Endodermal cell (in vitro differentiated cells): ENCODE measurements at regions not wholly inside any gene's neighbourhood (a gene's known extent, or its start where the extent isn't known, plus 50 kb on each side); places are given as distances from the start of the nearest gene placed in this dataset.

ENCODE experiments used
- DNase-seq: peaks from one replicate; pipeline ENCODE4 v3.0.0-alpha.2; 2017
- H3K27ac ChIP-seq: 2 replicates; pipeline ENCODE4 v1.5.1; 2013; ENCODE audit warnings: mild to moderate bottlenecking, low read depth, low read length, moderate library complexity
- H3K27me3 ChIP-seq: 2 replicates; pipeline ENCODE4 v1.6.1; 2013; ENCODE audit warnings: mild to moderate bottlenecking, low read length, moderate library complexity; ENCODE audit not compliant: insufficient read depth, control insufficient read depth, poor library complexity, severe bottlenecking
- H3K36me3 ChIP-seq: 2 replicates; pipeline ENCODE4 v1.7.0; 2013; ENCODE audit warnings: mild to moderate bottlenecking, low read length, moderate library complexity; ENCODE audit not compliant: control insufficient read depth, insufficient read depth
- H3K4me1 ChIP-seq: one replicate; pipeline ENCODE4 v1.7.0; 2013; ENCODE audit warnings: low read length; ENCODE audit not compliant: control insufficient read depth, insufficient read depth
- H3K4me3 ChIP-seq: 2 replicates; pipeline ENCODE4 v1.5.1; 2013; ENCODE audit warnings: mild to moderate bottlenecking, low read length, moderate library complexity
- H3K9ac ChIP-seq: 2 replicates; pipeline ENCODE4 v1.6.1; 2013; ENCODE audit warnings: mild to moderate bottlenecking, low read length, moderate library complexity; ENCODE audit not compliant: poor library complexity, severe bottlenecking; ENCODE audit errors: extremely low read depth
- H3K9me3 ChIP-seq: 2 replicates; pipeline ENCODE4 v1.6.1; 2013; ENCODE audit warnings: mild to moderate bottlenecking, low read length, moderate library complexity; ENCODE audit not compliant: control insufficient read depth
- H3K27ac Mint-ChIP-seq: 2 replicates; pipeline ENCODE4 v1.8.0; 2020; ENCODE audit warnings: mixed read lengths
- H3K27me3 Mint-ChIP-seq: 2 replicates; pipeline ENCODE4 v1.8.0; 2021; ENCODE audit warnings: mild to moderate bottlenecking, mixed read lengths; ENCODE audit not compliant: insufficient read depth
- H3K36me3 Mint-ChIP-seq: 2 replicates; pipeline ENCODE4 v1.8.0; 2020; ENCODE audit warnings: low read depth, mixed read lengths
- H3K4me1 Mint-ChIP-seq: 2 replicates; pipeline ENCODE4 v1.8.0; 2020; ENCODE audit warnings: mixed read lengths
- H3K4me3 Mint-ChIP-seq: 2 replicates; pipeline ENCODE4 v1.8.0; 2020; ENCODE audit warnings: mild to moderate bottlenecking, moderate library complexity, mixed read lengths
- H3K9me3 Mint-ChIP-seq: 2 replicates; pipeline ENCODE4 v1.8.0; 2020; ENCODE audit warnings: mild to moderate bottlenecking, mixed read lengths
- WGBS, 2 experiments: methylation state at CpG; one replicate each; pipeline versions ENCODE4 v1.1.5 to v1.1.7; 2013; ENCODE audit warnings: missing lambda C conversion rate in 2 of 2, mixed read lengths in 1 of 2; ENCODE audit not compliant: insufficient coverage in 1 of 2, insufficient read length in 1 of 2; 5-methylcytosine and 5-hydroxymethylcytosine counted together
- TF ChIP-seq, protein P1 (sequence below): fragments of 200-600 bp; sonication (generic); conservative IDR thresholded peaks from 2 replicates; pipeline ENCODE4 v1.5.0; 2021; ENCODE audit warnings: antibody characterized with exemption, mild to moderate bottlenecking

DNA sequence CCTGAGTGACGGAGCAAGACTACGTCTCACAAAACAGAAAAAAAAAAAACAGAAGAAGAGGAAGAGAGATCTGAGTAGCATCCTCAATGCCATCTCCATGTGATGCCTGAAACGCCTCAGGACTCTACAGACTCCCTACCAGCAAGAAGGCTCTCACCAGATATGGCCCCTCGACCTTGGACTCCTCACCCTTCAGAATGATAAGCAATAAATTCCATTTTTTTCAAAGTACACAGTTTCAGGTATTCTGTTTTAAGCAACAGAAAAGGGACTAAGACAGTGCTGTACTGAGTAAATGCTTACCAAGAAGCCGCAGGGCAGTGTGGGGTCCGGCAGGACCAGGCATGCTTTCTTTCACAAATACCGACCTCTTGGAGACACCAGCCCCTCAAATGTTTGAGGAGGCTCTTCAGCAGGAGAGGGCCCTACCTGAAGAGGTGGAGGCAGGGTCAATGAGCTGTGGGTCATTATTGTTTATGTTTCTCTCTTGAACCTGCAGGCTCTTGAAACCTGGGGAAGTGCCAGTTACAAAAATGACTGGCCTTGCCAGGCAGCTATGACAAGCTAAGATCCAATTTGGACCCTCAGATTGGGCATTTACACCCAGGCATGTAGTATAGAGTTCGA is 204.1 kb upstream of the LYZL1 start:
- no peaks in the 10 kb centered on the region for H3K9me3 Mint-ChIP-seq
- H3K4me3 Mint-ChIP-seq = no peak overlapping the region
- no peak for DNase-seq
- H3K9ac ChIP-seq = no peak overlapping the region
- H3K4me1 Mint-ChIP-seq = peaks cover 7% of the 10 kb centered on the region
- H3K36me3 Mint-ChIP-seq = no peaks in the 10 kb centered on the region
- H3K36me3 ChIP-seq = no peaks in the 10 kb centered on the region
- H3K27me3 Mint-ChIP-seq = no peaks in the 10 kb centered on the region
- H3K4me3 ChIP-seq = no peak overlapping the region
- H3K27ac Mint-ChIP-seq = no peak overlapping the region
- H3K27me3 ChIP-seq = no peaks in the 10 kb centered on the region
- no peak overlapping the region for H3K27ac ChIP-seq
- TF ChIP-seq, protein P1, sequence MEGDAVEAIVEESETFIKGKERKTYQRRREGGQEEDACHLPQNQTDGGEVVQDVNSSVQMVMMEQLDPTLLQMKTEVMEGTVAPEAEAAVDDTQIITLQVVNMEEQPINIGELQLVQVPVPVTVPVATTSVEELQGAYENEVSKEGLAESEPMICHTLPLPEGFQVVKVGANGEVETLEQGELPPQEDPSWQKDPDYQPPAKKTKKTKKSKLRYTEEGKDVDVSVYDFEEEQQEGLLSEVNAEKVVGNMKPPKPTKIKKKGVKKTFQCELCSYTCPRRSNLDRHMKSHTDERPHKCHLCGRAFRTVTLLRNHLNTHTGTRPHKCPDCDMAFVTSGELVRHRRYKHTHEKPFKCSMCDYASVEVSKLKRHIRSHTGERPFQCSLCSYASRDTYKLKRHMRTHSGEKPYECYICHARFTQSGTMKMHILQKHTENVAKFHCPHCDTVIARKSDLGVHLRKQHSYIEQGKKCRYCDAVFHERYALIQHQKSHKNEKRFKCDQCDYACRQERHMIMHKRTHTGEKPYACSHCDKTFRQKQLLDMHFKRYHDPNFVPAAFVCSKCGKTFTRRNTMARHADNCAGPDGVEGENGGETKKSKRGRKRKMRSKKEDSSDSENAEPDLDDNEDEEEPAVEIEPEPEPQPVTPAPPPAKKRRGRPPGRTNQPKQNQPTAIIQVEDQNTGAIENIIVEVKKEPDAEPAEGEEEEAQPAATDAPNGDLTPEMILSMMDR = no peak
- H3K4me1 ChIP-seq = no peaks in the 10 kb centered on the region
- 89 to 96% methylated on average over 6 to 8 of the region's 8 CpGs for WGBS, 2 experiments
- H3K9me3 ChIP-seq = no peaks in the 10 kb centered on the region

DNA sequence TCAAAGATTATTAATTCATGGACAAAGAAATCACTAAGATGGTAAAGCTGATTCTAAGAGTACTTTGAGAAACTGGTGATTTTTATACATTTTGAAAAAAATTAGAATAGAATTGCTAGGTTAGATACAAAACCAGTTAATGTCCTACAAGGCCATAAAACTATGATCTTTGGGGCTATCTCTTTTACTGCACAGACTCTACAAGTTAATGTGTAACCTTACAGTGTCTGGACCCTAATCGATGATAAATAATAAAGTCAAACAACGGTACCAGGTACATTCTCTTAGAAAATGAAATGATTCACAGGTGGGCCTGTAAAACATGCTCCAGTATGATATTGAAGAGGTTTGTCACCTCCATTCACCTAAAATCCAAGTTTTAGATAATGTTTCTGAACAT is 199.8 kb upstream of the LYZL1 start:
- no peaks in the 10 kb centered on the region for H3K36me3 ChIP-seq
- no peaks in the 10 kb centered on the region for H3K4me1 ChIP-seq
- H3K27me3 ChIP-seq = no peaks in the 10 kb centered on the region
- peaks cover 29% of the 10 kb centered on the region for H3K9me3 Mint-ChIP-seq
- H3K27me3 Mint-ChIP-seq = no peaks in the 10 kb centered on the region
- H3K27ac ChIP-seq = no peak overlapping the region
- no peak overlapping the region for H3K4me3 ChIP-seq
- no peak for DNase-seq
- no peak overlapping the region for H3K27ac Mint-ChIP-seq
- peaks cover 3% of the 10 kb centered on the region for H3K36me3 Mint-ChIP-seq
- peaks cover 26% of the 10 kb centered on the region for H3K9me3 ChIP-seq
- TF ChIP-seq, protein P1 = no peak
- WGBS, 2 experiments = 92 to 98% methylated on average over 2 of the region's 2 CpGs
- H3K4me3 Mint-ChIP-seq = no peak overlapping the region
- peaks cover 8% of the 10 kb centered on the region for H3K4me1 Mint-ChIP-seq
- H3K9ac ChIP-seq = no peak overlapping the region

GRCh38 chr10:29096303-29096824 is 192.5 kb upstream of the LYZL1 start:
- H3K27ac Mint-ChIP-seq = peak overlapping the region; percentile 18
- TF ChIP-seq, protein P1 = no peak
- peaks cover 3% of the 10 kb centered on the region for H3K36me3 Mint-ChIP-seq
- no peaks in the 10 kb centered on the region for H3K27me3 Mint-ChIP-seq
- H3K9me3 Mint-ChIP-seq = peaks cover 24% of the 10 kb centered on the region
- H3K4me3 Mint-ChIP-seq = no peak overlapping the region
- Histone ChIP-seq H3K27me3 (no peaks in the 10 kb centered on the region), H3K9me3 (peaks cover 29% of the 10 kb centered on the region), H3K36me3 (no peaks in the 10 kb centered on the region), H3K27ac (no peak overlapping the region), H3K9ac (no peak overlapping the region), H3K4me1 (peaks cover 23% of the 10 kb centered on the region), H3K4me3 (no peak overlapping the region)
- WGBS, 2 experiments = 50 to 67% methylated on average over 1 to 2 of the region's 2 CpGs
- no peak for DNase-seq
- peaks cover 36% of the 10 kb centered on the region for H3K4me1 Mint-ChIP-seq
